Smooth muscle cell (in vitro differentiated cells): ENCODE measurements at regions not wholly inside any gene's neighbourhood (a gene's known extent, or its start where the extent isn't known, plus 50 kb on each side); places are given as distances from the start of the nearest gene placed in this dataset.

Experiments used
- DNase-seq: peaks from one replicate; lab custom pipeline; 2025; ENCODE audit not compliant: unreplicated experiment; lab: John Stamatoyannopoulos, UW
- H2AFZ ChIP-seq: fragments of 200-600 bp; sonication (generic); 2 replicates; pipeline ENCODE4 v1.6.0; 2016; ENCODE audit warnings: antibody characterized with exemption, low read depth, mild to moderate bottlenecking
- H3F3A ChIP-seq: fragments of 200-600 bp; sonication (generic); 2 replicates; pipeline ENCODE4 v1.6.0; 2017; ENCODE audit warnings: antibody characterized with exemption, low read depth
- H3K27ac ChIP-seq: fragments of 200-600 bp; sonication (generic); 2 replicates; pipeline ENCODE4 v1.5.1; 2016; ENCODE audit warnings: low read depth, mild to moderate bottlenecking
- H3K27me3 ChIP-seq: fragments of 200-600 bp; sonication (generic); 2 replicates; pipeline ENCODE4 v1.6.1; 2016; ENCODE audit warnings: low read depth, mild to moderate bottlenecking
- H3K36me3 ChIP-seq: fragments of 200-600 bp; sonication (generic); 2 replicates; pipeline ENCODE4 v1.5.1; 2016; ENCODE audit warnings: low read depth
- H3K4me1 ChIP-seq: fragments of 200-600 bp; sonication (generic); 2 replicates; pipeline ENCODE4 v1.5.1; 2016; ENCODE audit warnings: low read depth
- H3K4me2 ChIP-seq: fragments of 200-600 bp; sonication (generic); 2 replicates; pipeline ENCODE4 v1.6.0; 2016; ENCODE audit warnings: mild to moderate bottlenecking
- H3K4me3 ChIP-seq: fragments of 200-600 bp; sonication (generic); 2 replicates; pipeline ENCODE4 v1.5.1; 2016; ENCODE audit warnings: mild to moderate bottlenecking
- H3K79me2 ChIP-seq: fragments of 200-600 bp; sonication (generic); 2 replicates; pipeline ENCODE4 v1.6.0; 2016; ENCODE audit warnings: low read depth, mild to moderate bottlenecking
- H3K9ac ChIP-seq: fragments of 200-600 bp; sonication (generic); 2 replicates; pipeline ENCODE4 v1.6.0; 2016; ENCODE audit warnings: low read depth
- H3K9me3 ChIP-seq: fragments of 200-600 bp; sonication (generic); replicated peaks from 2 replicates; pipeline ENCODE4 v1.5.1; 2016; ENCODE audit warnings: low read depth
- H4K20me1 ChIP-seq: fragments of 200-600 bp; sonication (generic); 2 replicates; pipeline ENCODE4 v1.6.0; 2016; ENCODE audit warnings: low read depth
- CTCF ChIP-seq: fragments of 200-600 bp; sonication (generic); IDR thresholded peaks from 2 replicates; pipeline ENCODE4 v1.5.1; 2017; ENCODE audit warnings: borderline replicate concordance, mild to moderate bottlenecking, antibody characterized with exemption; ENCODE audit not compliant: insufficient read depth, poor library complexity, severe bottlenecking
- WGBS: methylation state at CpG from one replicate; pipeline ENCODE4 v1.1.7; 2016; ENCODE audit warnings: low lambda C conversion rate; 5-methylcytosine and 5-hydroxymethylcytosine counted together

- Histone ChIP-seq H3K9me3 (no peaks in the 10 kb centered on the region), H3K27me3 (no peaks in the 10 kb centered on the region), H3K27ac (no peak overlapping the region), H3F3A (peaks cover 21% of the 10 kb centered on the region), H3K4me3 (no peak overlapping the region), H3K79me2 (no peaks in the 10 kb centered on the region), H2AFZ (no peak overlapping the region), H3K9ac (no peak overlapping the region), H3K4me2 (no peak overlapping the region), H3K36me3 (no peaks in the 10 kb centered on the region), H4K20me1 (no peaks in the 10 kb centered on the region), H3K4me1 (peaks cover 19% of the 10 kb centered on the region)
- DNase-seq: no peak
- TF ChIP-seq CTCF: no peak
- WGBS: over 99% methylated on average over 3 of the region's 3 CpGs
Observed at GRCh38 chr3:55194376-55194775, 266.5 kb upstream of the LRTM1 start.

GRCh38 chr3:55191911-55192775 lies 264.3 kb upstream of the LRTM1 start:
- 58% methylated on average over 4 of the region's 4 CpGs for WGBS
- H2AFZ ChIP-seq: no peak overlapping the region
- H3F3A ChIP-seq: peaks cover 10% of the 10 kb centered on the region
- H4K20me1 ChIP-seq: no peaks in the 10 kb centered on the region
- no peaks in the 10 kb centered on the region for H3K9me3 ChIP-seq
- H3K27ac ChIP-seq: peak overlapping the region; percentile 96
- no peaks in the 10 kb centered on the region for H3K27me3 ChIP-seq
- H3K9ac ChIP-seq: peak overlapping the region; percentile 75
- H3K36me3 ChIP-seq: no peaks in the 10 kb centered on the region
- H3K79me2 ChIP-seq: no peaks in the 10 kb centered on the region
- TF ChIP-seq CTCF: no peak
- DNase-seq: no peak
- peaks cover 24% of the 10 kb centered on the region for H3K4me1 ChIP-seq
- H3K4me3 ChIP-seq: no peak overlapping the region
- peak overlapping the region; percentile 23 for H3K4me2 ChIP-seq

- Histone ChIP-seq H3K4me2 (peak overlapping the region; percentile 35), H2AFZ (no peak overlapping the region), H3K4me1 (peaks cover 24% of the 10 kb centered on the region), H3K9me3 (no peaks in the 10 kb centered on the region), H3K36me3 (no peaks in the 10 kb centered on the region), H3K9ac (peak overlapping the region; percentile 61), H3K27ac (peak overlapping the region; percentile 96), H4K20me1 (no peaks in the 10 kb centered on the region), H3K27me3 (no peaks in the 10 kb centered on the region), H3F3A (peaks cover 10% of the 10 kb centered on the region), H3K4me3 (no peak overlapping the region), H3K79me2 (no peaks in the 10 kb centered on the region)
- WGBS: 17% methylated on average over 6 of the region's 6 CpGs
- TF ChIP-seq CTCF: no peak
- DNase-seq: no peak
Observed at GRCh38 chr3:55190331-55190730, 262.5 kb upstream of the LRTM1 start.

GRCh38 chr3:55189359-55189801 lies 261.5 kb upstream of the LRTM1 start:
- peak overlapping the region; percentile 61 for H3K9ac ChIP-seq
- no peaks in the 10 kb centered on the region for H3K9me3 ChIP-seq
- H3K4me2 ChIP-seq: peak overlapping the region; percentile 35
- peak overlapping the region; percentile 96 for H3K27ac ChIP-seq
- peak overlapping the region; percentile 22 for H2AFZ ChIP-seq
- H3K4me1 ChIP-seq: peaks cover 24% of the 10 kb centered on the region
- H3F3A ChIP-seq: peaks cover 10% of the 10 kb centered on the region
- H3K4me3 ChIP-seq: no peak overlapping the region
- TF ChIP-seq CTCF: no peak
- H3K79me2 ChIP-seq: no peaks in the 10 kb centered on the region
- H3K27me3 ChIP-seq: no peaks in the 10 kb centered on the region
- H4K20me1 ChIP-seq: no peaks in the 10 kb centered on the region
- DNase-seq: no peak
- H3K36me3 ChIP-seq: no peaks in the 10 kb centered on the region
- WGBS: 5% methylated on average over 5 of the region's 5 CpGs
